ENCODE measurements at regions not wholly inside any gene's neighbourhood (a gene's known extent, or its start where the extent isn't known, plus 50 kb on each side); places are given as distances from the start of the nearest gene placed in this dataset.

- intact Hi-C loops (cut with DNase I), result no loop called here
- no peak overlapping the region for H3K27ac ChIP-seq
- no peaks in the 10 kb centered on the region for H3K4me1 ChIP-seq
- 40 to 60% (median 60%) methylated on average over 1 of the region's 1 CpG for WGBS, 3 donors
- no peaks in the 10 kb centered on the region for H3K9me3 ChIP-seq
- no peak for TF ChIP-seq CTCF (IDR thresholded peaks at IDR 0.05)
- no peak overlapping the region for H3K4me3 ChIP-seq
- H3K27me3 ChIP-seq (ENCODE audit: insufficient read depth in 3 of 3, low read length in 2 of 3), result no peaks in the 10 kb centered on the region
- H3K36me3 ChIP-seq (ENCODE audit: insufficient read depth in 1 of 2, low read depth in 1 of 2), result no peaks in the 10 kb centered on the region
- DNase-seq (no peak), ATAC-seq (no peak)
Measured at GRCh38 chr6:48671505-48671904, 560.5 kb upstream of the PTCHD4 start.

GRCh38 chr6:48670546-48670945 lies 559.5 kb upstream of the PTCHD4 start:
- Histone ChIP-seq H3K4me1 (no peaks in the 10 kb centered on the region), H3K27ac (no peak overlapping the region), H3K4me3 (no peak overlapping the region), H3K36me3 (ENCODE audit: insufficient read depth in 1 of 2, low read depth in 1 of 2) (no peaks in the 10 kb centered on the region), H3K9me3 (no peaks in the 10 kb centered on the region), H3K27me3 (ENCODE audit: insufficient read depth in 3 of 3, low read length in 2 of 3) (no peaks in the 10 kb centered on the region)
- intact Hi-C loops (cut with DNase I), result no loop called here
- ATAC-seq (no peak), DNase-seq (no peak)
- TF ChIP-seq CTCF (IDR thresholded peaks at IDR 0.05), result no peak
- WGBS, 3 donors, result 84 to 90% (median 87%) methylated on average over 2 of the region's 2 CpGs

GRCh38 chr6:48667797-48668196 lies 556.8 kb upstream of the PTCHD4 start:
- Histone ChIP-seq H3K27ac (no peak overlapping the region), H3K27me3 (ENCODE audit: insufficient read depth in 3 of 3, low read length in 2 of 3) (no peaks in the 10 kb centered on the region), H3K4me3 (no peak overlapping the region), H3K9me3 (no peaks in the 10 kb centered on the region), H3K36me3 (ENCODE audit: insufficient read depth in 1 of 2, low read depth in 1 of 2) (no peaks in the 10 kb centered on the region), H3K4me1 (no peaks in the 10 kb centered on the region)
- intact Hi-C loops (cut with DNase I), result no loop called here
- no peak for ATAC-seq
- 76 to 80% (median 78%) methylated on average over 2 of the region's 2 CpGs for WGBS, 3 donors
- TF ChIP-seq CTCF (IDR thresholded peaks at IDR 0.05), result no peak
- no peak for DNase-seq

GRCh38 chr6:48664826-48665225 lies 553.8 kb upstream of the PTCHD4 start:
- no peaks in the 10 kb centered on the region for H3K9me3 ChIP-seq
- ATAC-seq (no peak), DNase-seq (no peak)
- WGBS, 3 donors, result 26 to 27% (median 27%) methylated on average over 3 of the region's 3 CpGs
- intact Hi-C loops (cut with DNase I), result no loop called here
- H3K4me3 ChIP-seq, result no peak overlapping the region
- H3K4me1 ChIP-seq, result no peaks in the 10 kb centered on the region
- no peaks in the 10 kb centered on the region for H3K36me3 ChIP-seq (ENCODE audit: insufficient read depth in 1 of 2, low read depth in 1 of 2)
- no peak for TF ChIP-seq CTCF (IDR thresholded peaks at IDR 0.05)
- H3K27ac ChIP-seq, result no peak overlapping the region
- H3K27me3 ChIP-seq (ENCODE audit: insufficient read depth in 3 of 3, low read length in 2 of 3), result no peaks in the 10 kb centered on the region

GRCh38 chr6:48658915-48659314 lies 547.9 kb upstream of the PTCHD4 start:
- intact Hi-C loops (cut with DNase I), result no loop called here
- H3K36me3 ChIP-seq (ENCODE audit: insufficient read depth in 1 of 2, low read depth in 1 of 2), result no peaks in the 10 kb centered on the region
- H3K4me3 ChIP-seq, result no peak overlapping the region
- DNase-seq, result no peak
- H3K4me1 ChIP-seq, result no peaks in the 10 kb centered on the region
- TF ChIP-seq CTCF (IDR thresholded peaks at IDR 0.05), result no peak
- H3K27me3 ChIP-seq (ENCODE audit: insufficient read depth in 3 of 3, low read length in 2 of 3), result no peaks in the 10 kb centered on the region
- no peak overlapping the region for H3K27ac ChIP-seq
- H3K9me3 ChIP-seq, result no peaks in the 10 kb centered on the region
- no peak for ATAC-seq
- 41 to 53% (median 45%) methylated on average over 2 of the region's 2 CpGs for WGBS, 3 donors

Data from psoas muscle (tissue), 7 donors.